ENCODE measurements at regions not wholly inside any gene's neighbourhood (a gene's known extent, or its start where the extent isn't known, plus 50 kb on each side); places are given as distances from the start of the nearest gene placed in this dataset.

DNA sequence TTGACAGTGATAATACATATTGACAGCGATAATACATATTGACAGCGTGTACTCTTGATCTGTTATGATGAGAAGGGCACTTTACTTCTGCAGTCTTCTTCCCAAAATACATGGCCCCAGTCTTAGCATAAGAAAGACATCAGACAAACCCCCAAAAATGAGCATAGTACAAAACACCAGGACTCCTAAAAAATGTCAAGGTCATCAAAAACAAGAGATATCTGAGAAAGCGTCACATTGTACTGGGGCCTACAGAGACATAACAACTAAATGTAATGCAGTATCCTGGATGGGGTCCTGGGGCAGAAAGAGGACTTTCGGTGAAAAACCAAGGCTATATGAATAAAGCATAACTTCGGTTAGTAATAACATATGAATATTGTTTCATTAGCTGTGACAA is 731.5 kb upstream of the SGCG start:
- TF ChIP-seq, protein P1, sequence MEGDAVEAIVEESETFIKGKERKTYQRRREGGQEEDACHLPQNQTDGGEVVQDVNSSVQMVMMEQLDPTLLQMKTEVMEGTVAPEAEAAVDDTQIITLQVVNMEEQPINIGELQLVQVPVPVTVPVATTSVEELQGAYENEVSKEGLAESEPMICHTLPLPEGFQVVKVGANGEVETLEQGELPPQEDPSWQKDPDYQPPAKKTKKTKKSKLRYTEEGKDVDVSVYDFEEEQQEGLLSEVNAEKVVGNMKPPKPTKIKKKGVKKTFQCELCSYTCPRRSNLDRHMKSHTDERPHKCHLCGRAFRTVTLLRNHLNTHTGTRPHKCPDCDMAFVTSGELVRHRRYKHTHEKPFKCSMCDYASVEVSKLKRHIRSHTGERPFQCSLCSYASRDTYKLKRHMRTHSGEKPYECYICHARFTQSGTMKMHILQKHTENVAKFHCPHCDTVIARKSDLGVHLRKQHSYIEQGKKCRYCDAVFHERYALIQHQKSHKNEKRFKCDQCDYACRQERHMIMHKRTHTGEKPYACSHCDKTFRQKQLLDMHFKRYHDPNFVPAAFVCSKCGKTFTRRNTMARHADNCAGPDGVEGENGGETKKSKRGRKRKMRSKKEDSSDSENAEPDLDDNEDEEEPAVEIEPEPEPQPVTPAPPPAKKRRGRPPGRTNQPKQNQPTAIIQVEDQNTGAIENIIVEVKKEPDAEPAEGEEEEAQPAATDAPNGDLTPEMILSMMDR (conservative IDR thresholded peaks at IDR 0.05; ENCODE audit: low read depth in 2 of 2), result no peak
- TF ChIP-seq EZH2 (IDR thresholded peaks at IDR 0.05; ENCODE audit: low read depth, unreplicated experiment), result no peak
- TF ChIP-seq JUNB (IDR thresholded peaks at IDR 0.05; ENCODE audit: unreplicated experiment), result no peak
- no peak for TF ChIP-seq POLR2AphosphoS5 (IDR thresholded peaks at IDR 0.05; ENCODE audit: low read depth)
- TF ChIP-seq CREB1 (CRISPR knock-in tag; IDR thresholded peaks at IDR 0.05; ENCODE audit: low read depth), result no peak
- TF ChIP-seq EZH2phosphoT487 (IDR thresholded peaks at IDR 0.05; ENCODE audit: unreplicated experiment), result no peak
- TF ChIP-seq, protein P2, sequence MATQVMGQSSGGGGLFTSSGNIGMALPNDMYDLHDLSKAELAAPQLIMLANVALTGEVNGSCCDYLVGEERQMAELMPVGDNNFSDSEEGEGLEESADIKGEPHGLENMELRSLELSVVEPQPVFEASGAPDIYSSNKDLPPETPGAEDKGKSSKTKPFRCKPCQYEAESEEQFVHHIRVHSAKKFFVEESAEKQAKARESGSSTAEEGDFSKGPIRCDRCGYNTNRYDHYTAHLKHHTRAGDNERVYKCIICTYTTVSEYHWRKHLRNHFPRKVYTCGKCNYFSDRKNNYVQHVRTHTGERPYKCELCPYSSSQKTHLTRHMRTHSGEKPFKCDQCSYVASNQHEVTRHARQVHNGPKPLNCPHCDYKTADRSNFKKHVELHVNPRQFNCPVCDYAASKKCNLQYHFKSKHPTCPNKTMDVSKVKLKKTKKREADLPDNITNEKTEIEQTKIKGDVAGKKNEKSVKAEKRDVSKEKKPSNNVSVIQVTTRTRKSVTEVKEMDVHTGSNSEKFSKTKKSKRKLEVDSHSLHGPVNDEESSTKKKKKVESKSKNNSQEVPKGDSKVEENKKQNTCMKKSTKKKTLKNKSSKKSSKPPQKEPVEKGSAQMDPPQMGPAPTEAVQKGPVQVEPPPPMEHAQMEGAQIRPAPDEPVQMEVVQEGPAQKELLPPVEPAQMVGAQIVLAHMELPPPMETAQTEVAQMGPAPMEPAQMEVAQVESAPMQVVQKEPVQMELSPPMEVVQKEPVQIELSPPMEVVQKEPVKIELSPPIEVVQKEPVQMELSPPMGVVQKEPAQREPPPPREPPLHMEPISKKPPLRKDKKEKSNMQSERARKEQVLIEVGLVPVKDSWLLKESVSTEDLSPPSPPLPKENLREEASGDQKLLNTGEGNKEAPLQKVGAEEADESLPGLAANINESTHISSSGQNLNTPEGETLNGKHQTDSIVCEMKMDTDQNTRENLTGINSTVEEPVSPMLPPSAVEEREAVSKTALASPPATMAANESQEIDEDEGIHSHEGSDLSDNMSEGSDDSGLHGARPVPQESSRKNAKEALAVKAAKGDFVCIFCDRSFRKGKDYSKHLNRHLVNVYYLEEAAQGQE (IDR thresholded peaks at IDR 0.05; ENCODE audit: unreplicated experiment), result no peak
- no peak for TF ChIP-seq ZNF331 (CRISPR knock-in tag; IDR thresholded peaks at IDR 0.05; ENCODE audit: low read depth)
- TF ChIP-seq, protein P3, sequence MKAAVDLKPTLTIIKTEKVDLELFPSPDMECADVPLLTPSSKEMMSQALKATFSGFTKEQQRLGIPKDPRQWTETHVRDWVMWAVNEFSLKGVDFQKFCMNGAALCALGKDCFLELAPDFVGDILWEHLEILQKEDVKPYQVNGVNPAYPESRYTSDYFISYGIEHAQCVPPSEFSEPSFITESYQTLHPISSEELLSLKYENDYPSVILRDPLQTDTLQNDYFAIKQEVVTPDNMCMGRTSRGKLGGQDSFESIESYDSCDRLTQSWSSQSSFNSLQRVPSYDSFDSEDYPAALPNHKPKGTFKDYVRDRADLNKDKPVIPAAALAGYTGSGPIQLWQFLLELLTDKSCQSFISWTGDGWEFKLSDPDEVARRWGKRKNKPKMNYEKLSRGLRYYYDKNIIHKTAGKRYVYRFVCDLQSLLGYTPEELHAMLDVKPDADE (IDR thresholded peaks at IDR 0.05), result no peak
- TF ChIP-seq NANOG (IDR thresholded peaks at IDR 0.05; ENCODE audit: borderline replicate concordance), result no peak
- TF ChIP-seq ZNF114 (CRISPR knock-in tag; IDR thresholded peaks at IDR 0.05), result no peak
- TF ChIP-seq, protein P4, sequence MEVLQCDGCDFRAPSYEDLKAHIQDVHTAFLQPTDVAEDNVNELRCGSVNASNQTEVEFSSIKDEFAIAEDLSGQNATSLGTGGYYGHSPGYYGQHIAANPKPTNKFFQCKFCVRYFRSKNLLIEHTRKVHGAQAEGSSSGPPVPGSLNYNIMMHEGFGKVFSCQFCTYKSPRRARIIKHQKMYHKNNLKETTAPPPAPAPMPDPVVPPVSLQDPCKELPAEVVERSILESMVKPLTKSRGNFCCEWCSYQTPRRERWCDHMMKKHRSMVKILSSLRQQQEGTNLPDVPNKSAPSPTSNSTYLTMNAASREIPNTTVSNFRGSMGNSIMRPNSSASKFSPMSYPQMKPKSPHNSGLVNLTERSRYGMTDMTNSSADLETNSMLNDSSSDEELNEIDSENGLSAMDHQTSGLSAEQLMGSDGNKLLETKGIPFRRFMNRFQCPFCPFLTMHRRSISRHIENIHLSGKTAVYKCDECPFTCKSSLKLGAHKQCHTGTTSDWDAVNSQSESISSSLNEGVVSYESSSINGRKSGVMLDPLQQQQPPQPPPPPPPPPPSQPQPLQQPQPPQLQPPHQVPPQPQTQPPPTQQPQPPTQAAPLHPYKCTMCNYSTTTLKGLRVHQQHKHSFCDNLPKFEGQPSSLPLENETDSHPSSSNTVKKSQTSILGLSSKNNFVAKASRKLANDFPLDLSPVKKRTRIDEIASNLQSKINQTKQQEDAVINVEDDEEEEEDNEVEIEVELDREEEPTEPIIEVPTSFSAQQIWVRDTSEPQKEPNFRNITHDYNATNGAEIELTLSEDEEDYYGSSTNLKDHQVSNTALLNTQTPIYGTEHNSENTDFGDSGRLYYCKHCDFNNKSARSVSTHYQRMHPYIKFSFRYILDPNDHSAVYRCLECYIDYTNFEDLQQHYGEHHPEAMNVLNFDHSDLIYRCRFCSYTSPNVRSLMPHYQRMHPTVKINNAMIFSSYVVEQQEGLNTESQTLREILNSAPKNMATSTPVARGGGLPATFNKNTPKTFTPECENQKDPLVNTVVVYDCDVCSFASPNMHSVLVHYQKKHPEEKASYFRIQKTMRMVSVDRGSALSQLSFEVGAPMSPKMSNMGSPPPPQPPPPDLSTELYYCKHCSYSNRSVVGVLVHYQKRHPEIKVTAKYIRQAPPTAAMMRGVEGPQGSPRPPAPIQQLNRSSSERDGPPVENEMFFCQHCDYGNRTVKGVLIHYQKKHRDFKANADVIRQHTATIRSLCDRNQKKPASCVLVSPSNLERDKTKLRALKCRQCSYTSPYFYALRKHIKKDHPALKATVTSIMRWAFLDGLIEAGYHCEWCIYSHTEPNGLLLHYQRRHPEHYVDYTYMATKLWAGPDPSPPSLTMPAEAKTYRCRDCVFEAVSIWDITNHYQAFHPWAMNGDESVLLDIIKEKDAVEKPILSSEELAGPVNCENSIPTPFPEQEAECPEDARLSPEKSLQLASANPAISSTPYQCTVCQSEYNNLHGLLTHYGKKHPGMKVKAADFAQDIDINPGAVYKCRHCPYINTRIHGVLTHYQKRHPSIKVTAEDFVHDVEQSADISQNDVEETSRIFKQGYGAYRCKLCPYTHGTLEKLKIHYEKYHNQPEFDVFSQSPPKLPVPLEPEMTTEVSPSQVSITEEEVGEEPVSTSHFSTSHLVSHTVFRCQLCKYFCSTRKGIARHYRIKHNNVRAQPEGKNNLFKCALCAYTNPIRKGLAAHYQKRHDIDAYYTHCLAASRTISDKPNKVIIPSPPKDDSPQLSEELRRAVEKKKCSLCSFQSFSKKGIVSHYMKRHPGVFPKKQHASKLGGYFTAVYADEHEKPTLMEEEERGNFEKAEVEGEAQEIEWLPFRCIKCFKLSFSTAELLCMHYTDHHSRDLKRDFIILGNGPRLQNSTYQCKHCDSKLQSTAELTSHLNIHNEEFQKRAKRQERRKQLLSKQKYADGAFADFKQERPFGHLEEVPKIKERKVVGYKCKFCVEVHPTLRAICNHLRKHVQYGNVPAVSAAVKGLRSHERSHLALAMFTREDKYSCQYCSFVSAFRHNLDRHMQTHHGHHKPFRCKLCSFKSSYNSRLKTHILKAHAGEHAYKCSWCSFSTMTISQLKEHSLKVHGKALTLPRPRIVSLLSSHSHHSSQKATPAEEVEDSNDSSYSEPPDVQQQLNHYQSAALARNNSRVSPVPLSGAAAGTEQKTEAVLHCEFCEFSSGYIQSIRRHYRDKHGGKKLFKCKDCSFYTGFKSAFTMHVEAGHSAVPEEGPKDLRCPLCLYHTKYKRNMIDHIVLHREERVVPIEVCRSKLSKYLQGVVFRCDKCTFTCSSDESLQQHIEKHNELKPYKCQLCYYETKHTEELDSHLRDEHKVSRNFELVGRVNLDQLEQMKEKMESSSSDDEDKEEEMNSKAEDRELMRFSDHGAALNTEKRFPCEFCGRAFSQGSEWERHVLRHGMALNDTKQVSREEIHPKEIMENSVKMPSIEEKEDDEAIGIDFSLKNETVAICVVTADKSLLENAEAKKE (CRISPR knock-in tag; IDR thresholded peaks at IDR 0.05), result no peak
- TF ChIP-seq STAT1 (IDR thresholded peaks at IDR 0.05; ENCODE audit: unreplicated experiment), result no peak

Data from GM23338 (cell line).